ENCODE measurements at regions not wholly inside any gene's neighbourhood (a gene's known extent, or its start where the extent isn't known, plus 50 kb on each side); places are given as distances from the start of the nearest gene placed in this dataset.

DNA sequence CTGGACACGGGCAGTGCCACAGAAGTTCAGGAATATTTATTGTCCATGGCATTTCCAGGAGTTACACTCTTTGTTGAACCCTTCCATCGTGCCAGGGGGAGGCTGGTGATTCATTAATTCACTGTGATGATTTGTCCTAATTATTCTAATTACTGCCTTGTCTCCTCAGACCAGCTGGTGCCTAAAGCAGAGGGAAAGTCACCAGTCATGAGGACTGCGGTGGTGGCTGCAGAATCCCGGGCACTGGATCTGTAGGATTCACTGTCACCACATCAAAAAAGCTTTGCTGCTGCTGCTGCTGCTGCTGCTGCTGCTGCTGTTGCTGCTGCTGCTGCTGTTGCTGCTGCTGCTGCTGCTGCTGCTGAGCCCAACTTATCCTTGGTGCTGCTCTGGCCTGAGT is 908.2 kb downstream of the TSN start:
- TF ChIP-seq, protein P1, sequence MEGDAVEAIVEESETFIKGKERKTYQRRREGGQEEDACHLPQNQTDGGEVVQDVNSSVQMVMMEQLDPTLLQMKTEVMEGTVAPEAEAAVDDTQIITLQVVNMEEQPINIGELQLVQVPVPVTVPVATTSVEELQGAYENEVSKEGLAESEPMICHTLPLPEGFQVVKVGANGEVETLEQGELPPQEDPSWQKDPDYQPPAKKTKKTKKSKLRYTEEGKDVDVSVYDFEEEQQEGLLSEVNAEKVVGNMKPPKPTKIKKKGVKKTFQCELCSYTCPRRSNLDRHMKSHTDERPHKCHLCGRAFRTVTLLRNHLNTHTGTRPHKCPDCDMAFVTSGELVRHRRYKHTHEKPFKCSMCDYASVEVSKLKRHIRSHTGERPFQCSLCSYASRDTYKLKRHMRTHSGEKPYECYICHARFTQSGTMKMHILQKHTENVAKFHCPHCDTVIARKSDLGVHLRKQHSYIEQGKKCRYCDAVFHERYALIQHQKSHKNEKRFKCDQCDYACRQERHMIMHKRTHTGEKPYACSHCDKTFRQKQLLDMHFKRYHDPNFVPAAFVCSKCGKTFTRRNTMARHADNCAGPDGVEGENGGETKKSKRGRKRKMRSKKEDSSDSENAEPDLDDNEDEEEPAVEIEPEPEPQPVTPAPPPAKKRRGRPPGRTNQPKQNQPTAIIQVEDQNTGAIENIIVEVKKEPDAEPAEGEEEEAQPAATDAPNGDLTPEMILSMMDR (IDR thresholded peaks at IDR 0.05): no peak
- no peaks in the 10 kb centered on the region for H3K9me3 Mint-ChIP-seq (ENCODE audit: unreplicated experiment)
- no peak for DNase-seq (ENCODE audit: extremely low spot score, unreplicated experiment)
- H3K36me3 Mint-ChIP-seq (ENCODE audit: unreplicated experiment): no peaks in the 10 kb centered on the region
- peaks cover 56% of the 10 kb centered on the region for H3K27me3 Mint-ChIP-seq (ENCODE audit: unreplicated experiment)
- no peaks in the 10 kb centered on the region for H3K4me1 Mint-ChIP-seq (ENCODE audit: unreplicated experiment)
- no peak overlapping the region for H3K4me3 Mint-ChIP-seq (ENCODE audit: unreplicated experiment)
- H3K27ac Mint-ChIP-seq (ENCODE audit: unreplicated experiment): no peak overlapping the region

DNA sequence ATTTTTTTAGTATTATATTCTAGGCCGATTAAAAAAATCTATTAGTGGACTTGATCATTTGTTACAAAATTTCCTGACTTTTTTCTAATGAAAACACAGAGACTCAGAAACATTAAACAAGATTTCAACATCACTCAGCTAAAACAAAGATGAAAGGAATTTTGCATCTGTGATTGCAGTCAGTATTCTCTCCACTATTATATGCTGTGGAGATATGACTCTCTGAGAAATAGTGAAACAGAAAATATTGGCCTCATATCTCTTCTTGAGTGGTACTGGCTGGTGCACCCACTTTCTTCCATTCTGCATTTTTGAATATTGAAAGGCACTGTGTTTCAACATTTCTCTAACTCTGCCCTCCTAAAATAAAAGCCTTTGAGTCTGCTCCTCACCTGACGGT is 914.2 kb downstream of the TSN start:
- H3K4me3 Mint-ChIP-seq (ENCODE audit: unreplicated experiment): no peak overlapping the region

DNA sequence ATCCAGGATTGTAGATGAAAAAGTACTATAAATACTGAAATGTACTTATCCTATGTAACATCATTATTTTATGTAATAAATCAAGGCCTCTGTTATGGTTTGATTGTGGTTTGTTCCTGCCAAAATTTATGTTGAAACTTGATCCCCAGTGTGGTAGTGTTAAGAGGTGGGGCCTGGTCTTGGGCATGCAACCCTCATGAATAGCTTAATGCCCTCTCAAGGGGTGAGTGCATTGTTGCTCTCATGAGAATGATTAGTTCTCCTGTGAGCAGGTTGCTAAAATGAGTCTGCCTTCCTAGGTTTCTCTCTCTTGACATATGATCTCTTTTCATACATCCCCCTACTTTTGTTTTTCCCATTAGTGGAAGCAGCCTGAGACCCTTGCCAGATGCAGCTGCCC is 915.4 kb downstream of the TSN start:
- Mint-ChIP-seq H3K4me1 (ENCODE audit: unreplicated experiment) (no peaks in the 10 kb centered on the region), H3K4me3 (ENCODE audit: unreplicated experiment) (no peak overlapping the region), H3K9me3 (ENCODE audit: unreplicated experiment) (no peaks in the 10 kb centered on the region), H3K27me3 (ENCODE audit: unreplicated experiment) (peaks cover 3% of the 10 kb centered on the region), H3K27ac (ENCODE audit: unreplicated experiment) (no peak overlapping the region), H3K36me3 (ENCODE audit: unreplicated experiment) (no peaks in the 10 kb centered on the region)
- TF ChIP-seq, protein P1 (IDR thresholded peaks at IDR 0.05): no peak
- DNase-seq (ENCODE audit: extremely low spot score, unreplicated experiment): no peak

More for the DNA sequence above, 914.2 kb downstream of the TSN start:
- no peak for DNase-seq (ENCODE audit: extremely low spot score, unreplicated experiment)
- Mint-ChIP-seq H3K36me3 (ENCODE audit: unreplicated experiment) (no peaks in the 10 kb centered on the region), H3K27ac (ENCODE audit: unreplicated experiment) (no peak overlapping the region), H3K27me3 (ENCODE audit: unreplicated experiment) (peaks cover 5% of the 10 kb centered on the region), H3K9me3 (ENCODE audit: unreplicated experiment) (no peaks in the 10 kb centered on the region), H3K4me1 (ENCODE audit: unreplicated experiment) (no peaks in the 10 kb centered on the region)
- TF ChIP-seq, protein P1 (IDR thresholded peaks at IDR 0.05): no peak

DNA sequence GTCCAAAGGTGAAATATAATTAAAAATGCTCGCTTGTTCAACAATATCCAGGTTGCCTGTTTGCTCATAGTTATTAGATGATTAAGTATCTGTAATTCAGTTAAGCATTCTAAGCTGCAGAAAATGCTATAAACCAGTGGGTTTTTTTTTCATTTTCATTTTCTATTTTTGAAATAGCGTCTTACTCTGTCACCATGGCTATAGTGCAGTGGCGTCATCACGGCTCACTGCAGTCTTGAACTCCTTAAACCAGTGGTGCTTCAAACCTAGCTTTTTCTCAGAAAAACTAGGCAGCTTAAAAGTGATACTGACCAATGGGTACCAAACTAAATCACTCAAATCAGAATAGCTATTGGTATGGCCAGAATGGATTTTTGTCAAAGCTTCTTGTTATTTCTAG is 925.2 kb downstream of the TSN start:
- no peaks in the 10 kb centered on the region for H3K9me3 Mint-ChIP-seq (ENCODE audit: unreplicated experiment)
- TF ChIP-seq, protein P1 (IDR thresholded peaks at IDR 0.05): no peak

DNA sequence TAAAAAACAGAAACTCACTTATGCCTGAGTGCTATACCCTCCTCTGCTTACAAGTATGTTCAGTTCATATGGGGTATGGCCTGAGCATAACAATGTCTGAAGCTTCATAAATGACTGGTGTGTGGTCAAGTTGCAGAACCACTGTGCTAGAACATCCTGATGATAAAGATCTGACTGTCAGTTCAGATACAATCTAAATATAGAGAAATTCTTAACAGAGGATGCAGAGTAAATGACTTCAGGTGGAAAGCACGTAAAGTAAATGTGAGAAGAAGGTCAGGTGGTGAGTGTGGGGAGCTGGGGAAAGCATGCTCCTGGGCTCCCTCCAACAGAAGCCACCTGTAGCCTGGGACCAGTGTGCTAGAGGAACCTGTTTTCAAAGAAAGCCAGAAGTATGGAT is 926.2 kb downstream of the TSN start:
- Mint-ChIP-seq H3K27ac (ENCODE audit: unreplicated experiment) (no peak overlapping the region), H3K4me3 (ENCODE audit: unreplicated experiment) (no peak overlapping the region), H3K4me1 (ENCODE audit: unreplicated experiment) (no peaks in the 10 kb centered on the region), H3K27me3 (ENCODE audit: unreplicated experiment) (peaks cover 8% of the 10 kb centered on the region), H3K36me3 (ENCODE audit: unreplicated experiment) (no peaks in the 10 kb centered on the region), H3K9me3 (ENCODE audit: unreplicated experiment) (no peaks in the 10 kb centered on the region)
- TF ChIP-seq, protein P1 (IDR thresholded peaks at IDR 0.05): no peak
- no peak for DNase-seq (ENCODE audit: extremely low spot score, unreplicated experiment)

More for the DNA sequence above, 925.2 kb downstream of the TSN start:
- Mint-ChIP-seq H3K27me3 (ENCODE audit: unreplicated experiment) (peaks cover 8% of the 10 kb centered on the region), H3K36me3 (ENCODE audit: unreplicated experiment) (no peaks in the 10 kb centered on the region), H3K4me1 (ENCODE audit: unreplicated experiment) (no peaks in the 10 kb centered on the region), H3K4me3 (ENCODE audit: unreplicated experiment) (no peak overlapping the region), H3K27ac (ENCODE audit: unreplicated experiment) (no peak overlapping the region)
- DNase-seq (ENCODE audit: extremely low spot score, unreplicated experiment): no peak

All from osteocyte (in vitro differentiated cells).